GM12891 (cell line): ENCODE measurements at regions not wholly inside any gene's neighbourhood (a gene's known extent, or its start where the extent isn't known, plus 50 kb on each side); places are given as distances from the start of the nearest gene placed in this dataset.

Experiments
- POLR2A ChIP-seq: IDR thresholded peaks from 2 replicates; pipeline ENCODE4 v1.6.1; 2011; ENCODE audit warnings: low read depth, low read length, control low read depth
- POLR2AphosphoS5 ChIP-seq: IDR thresholded peaks from 2 replicates; pipeline ENCODE4 v1.6.1; 2011; ENCODE audit warnings: low read depth, low read length, control low read depth
- SPI1 ChIP-seq: IDR thresholded peaks from 2 replicates; pipeline ENCODE4 v1.6.1; 2011; ENCODE audit warnings: low read depth, low read length, control low read depth
- TAF1 ChIP-seq: IDR thresholded peaks from 2 replicates; pipeline ENCODE4 v1.6.1; 2011; ENCODE audit warnings: low read depth, low read length, control low read depth

GRCh38 chr7:68425377-68425776 is 1172.9 kb upstream of the AUTS2 start:
- TF ChIP-seq POLR2A (no peak), SPI1 (no peak), POLR2AphosphoS5 (no peak), TAF1 (no peak)
